ENCODE measurements at regions not wholly inside any gene's neighbourhood (a gene's known extent, or its start where the extent isn't known, plus 50 kb on each side); places are given as distances from the start of the nearest gene placed in this dataset.

GRCh38 chr3:67204951-67205350 lies 206.8 kb downstream of the KBTBD8 start:
- TF ChIP-seq CTCF (conservative IDR thresholded peaks at IDR 0.05): no peak
- Mint-ChIP-seq H3K4me1 (peaks cover 8% of the 10 kb centered on the region), H3K36me3 (ENCODE audit: low read depth) (no peaks in the 10 kb centered on the region), H3K27me3 (ENCODE audit: insufficient read depth) (no peaks in the 10 kb centered on the region), H3K4me3 (no peak overlapping the region), H3K27ac (no peak overlapping the region), H3K9me3 (no peaks in the 10 kb centered on the region)
- WGBS, 2 experiments (ENCODE audit: insufficient coverage in 1 of 2, insufficient read length in 1 of 2): 94 to 96% methylated on average over 3 to 4 of the region's 4 CpGs
- Histone ChIP-seq H3K4me3 (ENCODE audit: low read length) (no peak overlapping the region), H3K36me3 (ENCODE audit: control insufficient read depth, insufficient read depth, low read length) (no peaks in the 10 kb centered on the region), H3K27ac (ENCODE audit: low read depth, low read length) (no peak overlapping the region), H3K27me3 (ENCODE audit: control insufficient read depth, insufficient read depth, low read length, poor library complexity, severe bottlenecking) (peaks cover under 1% of the 10 kb centered on the region), H3K9ac (ENCODE audit: extremely low read depth, low read length, poor library complexity, severe bottlenecking) (no peak overlapping the region), H3K9me3 (ENCODE audit: control insufficient read depth, low read length) (no peaks in the 10 kb centered on the region), H3K4me1 (ENCODE audit: control insufficient read depth, insufficient read depth, low read length) (no peaks in the 10 kb centered on the region)
- DNase-seq: no peak

- TF ChIP-seq CTCF (conservative IDR thresholded peaks at IDR 0.05): no peak
- no peak for DNase-seq
- Mint-ChIP-seq H3K27ac (no peak overlapping the region), H3K9me3 (no peaks in the 10 kb centered on the region), H3K36me3 (ENCODE audit: low read depth) (no peaks in the 10 kb centered on the region), H3K27me3 (ENCODE audit: insufficient read depth) (no peaks in the 10 kb centered on the region), H3K4me1 (peaks cover 8% of the 10 kb centered on the region), H3K4me3 (no peak overlapping the region)
- no peaks in the 10 kb centered on the region for H3K36me3 ChIP-seq (ENCODE audit: control insufficient read depth, insufficient read depth, low read length)
- H3K4me3 ChIP-seq (ENCODE audit: low read length): no peak overlapping the region
- H3K9me3 ChIP-seq (ENCODE audit: control insufficient read depth, low read length): no peaks in the 10 kb centered on the region
- H3K27me3 ChIP-seq (ENCODE audit: control insufficient read depth, insufficient read depth, low read length, poor library complexity, severe bottlenecking): no peaks in the 10 kb centered on the region
- no peak overlapping the region for H3K27ac ChIP-seq (ENCODE audit: low read depth, low read length)
- H3K9ac ChIP-seq (ENCODE audit: extremely low read depth, low read length, poor library complexity, severe bottlenecking): no peak overlapping the region
- H3K4me1 ChIP-seq (ENCODE audit: control insufficient read depth, insufficient read depth, low read length): no peaks in the 10 kb centered on the region
Observed at GRCh38 chr3:67215690-67216089, 217.6 kb downstream of the KBTBD8 start.

- no peaks in the 10 kb centered on the region for H3K27me3 ChIP-seq (ENCODE audit: control insufficient read depth, insufficient read depth, low read length, poor library complexity, severe bottlenecking)
- no peaks in the 10 kb centered on the region for H3K9me3 Mint-ChIP-seq
- H3K9me3 ChIP-seq (ENCODE audit: control insufficient read depth, low read length): no peaks in the 10 kb centered on the region
- H3K27ac ChIP-seq (ENCODE audit: low read depth, low read length): no peak overlapping the region
- no peak for TF ChIP-seq CTCF (conservative IDR thresholded peaks at IDR 0.05)
- H3K36me3 Mint-ChIP-seq (ENCODE audit: low read depth): no peaks in the 10 kb centered on the region
- no peak overlapping the region for H3K27ac Mint-ChIP-seq
- no peak overlapping the region for H3K4me3 ChIP-seq (ENCODE audit: low read length)
- H3K4me1 Mint-ChIP-seq: peaks cover 4% of the 10 kb centered on the region
- 93 to 100% methylated on average over 1 of the region's 1 CpG for WGBS, 2 experiments (ENCODE audit: insufficient coverage in 1 of 2, insufficient read length in 1 of 2)
- no peaks in the 10 kb centered on the region for H3K27me3 Mint-ChIP-seq (ENCODE audit: insufficient read depth)
- H3K4me3 Mint-ChIP-seq: no peak overlapping the region
- H3K9ac ChIP-seq (ENCODE audit: extremely low read depth, low read length, poor library complexity, severe bottlenecking): no peak overlapping the region
- H3K4me1 ChIP-seq (ENCODE audit: control insufficient read depth, insufficient read depth, low read length): no peaks in the 10 kb centered on the region
- no peaks in the 10 kb centered on the region for H3K36me3 ChIP-seq (ENCODE audit: control insufficient read depth, insufficient read depth, low read length)
- DNase-seq: no peak
Observed at GRCh38 chr3:67227030-67227429, 228.9 kb downstream of the KBTBD8 start.
